GM12878 (cell line): ENCODE measurements at regions not wholly inside any gene's neighbourhood (a gene's known extent, or its start where the extent isn't known, plus 50 kb on each side); places are given as distances from the start of the nearest gene placed in this dataset.

ENCODE experiments used
- ASH2L ChIP-seq: fragments of 300-600, 200-600 bp; sonication (generic); IDR thresholded peaks from 2 replicates; pipeline ENCODE4 v1.6.1; 2017; ENCODE audit warnings: low read depth, mild to moderate bottlenecking, borderline replicate concordance
- CEBPB ChIP-seq, 2 experiments: fragments of 150-350 bp in 1 of 2; IDR thresholded peaks; 2 replicates each; pipeline ENCODE4 v1.6.1; 2012 to 2014; ENCODE audit warnings: low read depth in 2 of 2, low read length in 2 of 2, borderline replicate concordance in 1 of 2, inconsistent platforms in 1 of 2
- CTCF ChIP-seq, 3 experiments: IDR thresholded peaks in 2 of 3; conservative IDR thresholded peaks in 1 of 3; 2 replicates each; pipeline ENCODE4 v1.5.1; 2011; ENCODE audit warnings: low read depth in 3 of 3, low read length in 3 of 3, mild to moderate bottlenecking in 3 of 3, control low read depth in 2 of 3, moderate library complexity in 2 of 3, inconsistent platforms in 1 of 3, mixed read lengths in 1 of 3; ENCODE audit not compliant: control insufficient read depth in 2 of 3, insufficient read depth in 1 of 3; ENCODE audit errors: extremely low read depth in 1 of 3
- ETV6 ChIP-seq, 2 experiments: fragments of 450-650 bp in 1 of 2; IDR thresholded peaks in 1 of 2; conservative IDR thresholded peaks in 1 of 2; 2 replicates each; pipeline ENCODE4 v1.6.1; 2014; ENCODE audit warnings: antibody characterized with exemption in 1 of 2, borderline replicate concordance in 1 of 2, low read depth in 1 of 2, mild to moderate bottlenecking in 1 of 2, moderate library complexity in 1 of 2
- IKZF2 ChIP-seq, 2 experiments: fragments of 450-650 bp; IDR thresholded peaks; 2 replicates each; pipeline ENCODE4 v1.6.1; 2017; ENCODE audit warnings: mild to moderate bottlenecking in 2 of 2, moderate library complexity in 2 of 2
- KDM1A ChIP-seq: fragments of 200-600 bp; sonication (generic); IDR thresholded peaks from 2 replicates; pipeline ENCODE4 v1.6.1; 2016; ENCODE audit warnings: borderline replicate concordance
- POLR2A ChIP-seq: IDR thresholded peaks from 2 replicates; pipeline ENCODE4 v1.6.1; 2011; ENCODE audit warnings: low read depth, mild to moderate bottlenecking, low read length
- POLR2AphosphoS5 ChIP-seq: IDR thresholded peaks from 2 replicates; pipeline ENCODE4 v1.6.1; 2011; ENCODE audit warnings: mild to moderate bottlenecking, low read length, inconsistent platforms
- RELB ChIP-seq: fragments of 450-650 bp; IDR thresholded peaks from 2 replicates; pipeline ENCODE4 v1.6.1; 2017; ENCODE audit warnings: low read depth, mild to moderate bottlenecking, moderate library complexity
- RFX5 ChIP-seq: IDR thresholded peaks from 2 replicates; pipeline ENCODE4 v1.6.1; 2011; ENCODE audit warnings: low read depth, low read length, improper control_type of control experiment
- SPI1 ChIP-seq: IDR thresholded peaks from 2 replicates; pipeline ENCODE4 v1.6.1; 2011; ENCODE audit warnings: low read depth, mild to moderate bottlenecking, low read length, moderate library complexity, borderline replicate concordance; ENCODE audit not compliant: insufficient read depth
- ZBTB33 ChIP-seq: fragments of 450-650 bp; IDR thresholded peaks from 2 replicates; pipeline ENCODE4 v1.6.1; 2017; ENCODE audit warnings: mild to moderate bottlenecking
- ZBTB40 ChIP-seq: fragments of 450-650 bp; IDR thresholded peaks from 2 replicates; pipeline ENCODE4 v1.6.1; 2016; ENCODE audit warnings: mild to moderate bottlenecking, moderate library complexity, borderline replicate concordance
- ZNF592 ChIP-seq: fragments of 450-650 bp; IDR thresholded peaks from 2 replicates; pipeline ENCODE4 v1.6.1; 2017; ENCODE audit warnings: mild to moderate bottlenecking, moderate library complexity

GRCh38 chr17:68175905-68176304 is 71.9 kb upstream of the AMZ2 start:
- TF ChIP-seq CTCF (IDR thresholded peaks at IDR 0.05 in 2 of 3, conservative IDR thresholded peaks at IDR 0.05 in 1 of 3; ENCODE audit: control insufficient read depth in 2 of 3, extremely low read depth in 1 of 3, insufficient read depth in 1 of 3, low read depth in 3 of 3, low read length in 3 of 3) (no peak), POLR2AphosphoS5 (no peak), RFX5 (no peak), SPI1 (no peak), IKZF2 (IDR thresholded peaks at IDR 0.05) (no peak), RELB (no peak), CEBPB (IDR thresholded peaks at IDR 0.05; ENCODE audit: borderline replicate concordance in 1 of 2, low read depth in 2 of 2, low read length in 2 of 2) (no peak), KDM1A (no peak), ZNF592 (no peak), ASH2L (no peak), ZBTB40 (no peak), ETV6 (conservative IDR thresholded peaks at IDR 0.05 in 1 of 2, IDR thresholded peaks at IDR 0.05 in 1 of 2; ENCODE audit: borderline replicate concordance in 1 of 2, low read depth in 1 of 2) (no peak), ZBTB33 (no peak), POLR2A (no peak)
